ENCODE measurements at regions not wholly inside any gene's neighbourhood (a gene's known extent, or its start where the extent isn't known, plus 50 kb on each side); places are given as distances from the start of the nearest gene placed in this dataset.
"Not testable (repeated sequence)": the region's sequence is repeated elsewhere in the genome, so short reads cannot be mapped to it uniquely, and the experiment has no call there.

DNA sequence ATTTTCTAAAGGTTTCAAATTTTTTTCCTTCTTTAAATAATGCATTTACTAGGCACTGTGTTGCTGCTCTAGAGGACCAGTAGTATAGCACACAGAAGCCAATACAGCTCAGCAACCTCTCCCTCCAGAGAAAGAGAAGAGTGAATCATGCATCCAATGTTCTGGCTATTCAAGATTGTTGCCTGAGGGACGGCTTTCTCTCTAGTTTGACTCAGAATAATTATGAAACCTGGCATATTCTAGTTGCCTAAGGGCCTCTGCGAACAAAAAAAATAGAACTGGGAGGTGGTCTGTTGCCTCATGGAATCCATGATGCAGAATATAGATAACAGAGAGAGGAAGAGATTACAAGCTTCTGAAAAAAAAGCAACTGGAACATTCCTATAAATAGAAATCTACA lies 1233.3 kb upstream of the PABPC4L start:
- Histone ChIP-seq H3K27me3 (ENCODE audit: control insufficient read depth, insufficient read depth, low read length) (no peaks in the 10 kb centered on the region), H3K4me3 (ENCODE audit: low read depth, low read length) (no peak overlapping the region), H3K36me3 (ENCODE audit: control insufficient read depth, insufficient read depth, low read length) (no peaks in the 10 kb centered on the region), H3K9me3 (ENCODE audit: control insufficient read depth, insufficient read depth, low read length) (no peaks in the 10 kb centered on the region), H3K4me1 (ENCODE audit: control insufficient read depth, insufficient read depth, low read length) (no peaks in the 10 kb centered on the region), H3K9ac (ENCODE audit: low read depth, low read length) (no peak overlapping the region)

DNA sequence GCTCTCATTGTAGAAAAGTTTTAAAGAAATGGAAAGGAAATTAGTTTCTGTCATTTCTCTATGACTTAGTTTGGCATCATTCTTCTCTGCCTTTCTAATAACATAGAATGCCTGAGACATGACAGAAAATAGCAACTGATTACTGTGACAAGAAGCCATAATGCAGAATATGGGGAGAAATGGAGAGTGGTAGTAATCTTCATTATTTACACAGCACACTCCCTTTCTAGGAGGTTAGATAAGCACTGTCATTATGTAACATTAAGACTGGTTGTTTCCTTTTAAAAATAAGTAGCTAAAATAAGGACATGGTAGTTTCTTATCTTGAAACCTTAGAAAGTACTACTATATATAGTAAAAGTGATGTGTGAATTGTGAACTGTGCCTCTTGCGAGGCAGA lies 1227.9 kb upstream of the PABPC4L start:
- Histone ChIP-seq H3K9ac (ENCODE audit: low read depth, low read length) (no peak overlapping the region), H3K4me1 (ENCODE audit: control insufficient read depth, insufficient read depth, low read length) (no peaks in the 10 kb centered on the region), H3K4me3 (ENCODE audit: low read depth, low read length) (no peak overlapping the region), H3K27me3 (ENCODE audit: control insufficient read depth, insufficient read depth, low read length) (no peaks in the 10 kb centered on the region), H3K36me3 (ENCODE audit: control insufficient read depth, insufficient read depth, low read length) (no peaks in the 10 kb centered on the region), H3K9me3 (ENCODE audit: control insufficient read depth, insufficient read depth, low read length) (no peaks in the 10 kb centered on the region)

DNA sequence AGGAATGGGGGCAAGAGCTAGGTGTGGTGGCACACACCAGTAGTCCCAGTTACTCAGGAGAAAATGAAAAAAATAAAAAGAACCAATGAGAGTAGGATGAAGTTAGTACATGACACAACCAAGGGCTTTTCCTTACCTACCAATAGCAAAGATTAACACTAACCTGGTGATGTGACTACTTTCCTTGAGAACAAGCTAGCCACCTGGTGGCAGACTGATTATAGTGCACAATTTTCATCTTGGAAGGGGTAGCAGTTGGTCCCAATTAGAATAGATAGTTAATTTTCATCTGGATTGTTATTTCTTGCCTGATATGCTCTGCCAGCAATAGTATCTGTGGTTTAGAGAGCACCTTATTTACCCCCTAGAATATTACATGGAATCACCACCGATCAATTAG lies 1216.8 kb upstream of the PABPC4L start:
- no peaks in the 10 kb centered on the region for H3K36me3 ChIP-seq (ENCODE audit: control insufficient read depth, insufficient read depth, low read length)
- no peaks in the 10 kb centered on the region for H3K9me3 ChIP-seq (ENCODE audit: control insufficient read depth, insufficient read depth, low read length)
- no peak overlapping the region for H3K4me3 ChIP-seq (ENCODE audit: low read depth, low read length)
- H3K9ac ChIP-seq (ENCODE audit: low read depth, low read length), result no peak overlapping the region
- no peaks in the 10 kb centered on the region for H3K27me3 ChIP-seq (ENCODE audit: control insufficient read depth, insufficient read depth, low read length)
- no peaks in the 10 kb centered on the region for H3K4me1 ChIP-seq (ENCODE audit: control insufficient read depth, insufficient read depth, low read length)

DNA sequence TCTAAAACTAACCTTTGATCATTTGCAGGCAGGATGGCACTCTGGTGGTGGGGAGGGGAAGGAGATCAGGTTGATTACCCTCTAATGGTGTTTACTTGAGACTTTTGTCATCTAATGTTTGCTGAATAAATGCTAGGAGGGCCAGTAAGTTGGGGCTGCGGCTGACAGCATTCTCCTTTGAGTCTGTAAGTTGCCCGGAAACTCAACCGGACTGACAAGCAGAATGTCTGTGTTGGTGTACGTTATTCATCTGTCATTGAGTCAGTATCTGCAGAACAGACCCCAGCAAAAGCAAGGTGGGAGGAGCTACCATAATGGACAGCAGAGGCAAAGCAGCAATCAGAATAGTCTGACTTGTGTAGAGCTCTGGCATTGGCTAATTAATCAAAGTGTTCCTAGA lies 1210.6 kb upstream of the PABPC4L start:
- no peaks in the 10 kb centered on the region for H3K36me3 ChIP-seq (ENCODE audit: control insufficient read depth, insufficient read depth, low read length)
- no peak overlapping the region for H3K9ac ChIP-seq (ENCODE audit: low read depth, low read length)
- H3K27me3 ChIP-seq (ENCODE audit: control insufficient read depth, insufficient read depth, low read length), result no peaks in the 10 kb centered on the region
- peaks cover 4% of the 10 kb centered on the region for H3K4me1 ChIP-seq (ENCODE audit: control insufficient read depth, insufficient read depth, low read length)
- H3K9me3 ChIP-seq (ENCODE audit: control insufficient read depth, insufficient read depth, low read length), result no peaks in the 10 kb centered on the region
- H3K4me3 ChIP-seq (ENCODE audit: low read depth, low read length), result no peak overlapping the region

DNA sequence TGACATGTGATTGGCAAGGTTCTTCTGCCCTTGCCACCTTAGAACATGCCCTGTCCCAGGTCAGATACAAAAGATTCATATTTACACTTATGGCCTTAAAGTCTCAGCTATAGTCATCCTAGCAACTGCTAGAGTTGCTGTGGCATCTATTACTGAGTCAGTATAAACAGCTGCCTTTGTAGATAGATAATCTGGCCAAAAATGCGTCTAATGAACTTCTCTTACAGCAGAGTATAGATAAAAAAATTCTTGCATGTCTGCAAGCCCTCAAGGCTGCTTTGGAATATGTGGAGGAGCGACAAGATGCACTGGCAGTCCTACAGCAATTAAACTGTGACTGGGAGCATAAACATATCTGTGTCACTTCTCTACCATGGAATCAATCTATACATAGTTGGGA lies 1209.7 kb upstream of the PABPC4L start:
- H3K27me3 ChIP-seq (ENCODE audit: control insufficient read depth, insufficient read depth, low read length), result no peaks in the 10 kb centered on the region
- H3K4me1 ChIP-seq (ENCODE audit: control insufficient read depth, insufficient read depth, low read length), result peaks cover 4% of the 10 kb centered on the region
- H3K9ac ChIP-seq (ENCODE audit: low read depth, low read length), result no peak overlapping the region
- no peaks in the 10 kb centered on the region for H3K36me3 ChIP-seq (ENCODE audit: control insufficient read depth, insufficient read depth, low read length)
- H3K4me3 ChIP-seq (ENCODE audit: low read depth, low read length), result no peak overlapping the region
- H3K9me3 ChIP-seq (ENCODE audit: control insufficient read depth, insufficient read depth, low read length), result no peaks in the 10 kb centered on the region

DNA sequence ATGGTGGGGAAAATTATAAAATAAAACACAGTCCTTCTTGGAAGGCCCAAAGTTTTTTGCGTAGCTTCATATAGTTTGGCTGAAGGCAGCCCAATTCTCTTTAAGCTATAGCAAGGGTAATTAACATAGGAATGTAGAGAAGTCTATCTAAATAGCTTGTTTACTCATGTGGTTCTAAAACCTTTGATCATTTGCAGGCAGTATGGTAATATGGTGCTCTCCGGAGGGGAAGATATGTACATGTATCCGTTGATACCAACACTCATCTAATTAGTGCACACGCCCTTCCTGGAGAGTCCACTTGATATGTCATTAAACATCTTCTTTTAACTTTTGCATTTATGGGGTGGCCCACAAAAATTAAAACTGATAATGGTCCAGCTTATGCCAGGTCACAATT lies 1207.7 kb upstream of the PABPC4L start:
- H3K4me1 ChIP-seq (ENCODE audit: control insufficient read depth, insufficient read depth, low read length); H3K9me3 ChIP-seq (ENCODE audit: control insufficient read depth, insufficient read depth, low read length); H3K9ac ChIP-seq (ENCODE audit: low read depth, low read length); H3K36me3 ChIP-seq (ENCODE audit: control insufficient read depth, insufficient read depth, low read length); H3K4me3 ChIP-seq (ENCODE audit: low read depth, low read length); H3K27me3 ChIP-seq (ENCODE audit: control insufficient read depth, insufficient read depth, low read length): not testable (repeated sequence)

DNA sequence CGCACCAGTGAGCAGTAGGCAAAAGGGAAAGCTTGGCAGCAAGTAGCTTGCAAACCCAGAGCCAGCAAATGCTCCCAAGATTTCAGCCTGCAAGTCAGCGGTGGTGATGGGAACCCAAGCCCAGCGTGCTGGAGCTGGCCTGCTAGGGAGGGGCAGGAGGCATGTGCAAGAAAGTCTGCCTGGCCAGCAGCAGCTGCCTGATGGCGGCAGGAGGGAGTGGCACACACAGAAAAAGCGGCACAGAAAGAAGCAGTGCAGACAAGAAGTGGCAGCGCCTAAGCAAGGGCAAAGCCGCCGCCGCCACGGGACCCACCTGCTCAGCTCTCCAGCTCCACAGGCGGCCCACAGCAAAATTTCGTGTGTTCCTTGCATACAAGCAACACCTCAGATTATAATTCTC lies 1206.5 kb upstream of the PABPC4L start:
- H3K27me3 ChIP-seq (ENCODE audit: control insufficient read depth, insufficient read depth, low read length), result no peaks in the 10 kb centered on the region

DNA sequence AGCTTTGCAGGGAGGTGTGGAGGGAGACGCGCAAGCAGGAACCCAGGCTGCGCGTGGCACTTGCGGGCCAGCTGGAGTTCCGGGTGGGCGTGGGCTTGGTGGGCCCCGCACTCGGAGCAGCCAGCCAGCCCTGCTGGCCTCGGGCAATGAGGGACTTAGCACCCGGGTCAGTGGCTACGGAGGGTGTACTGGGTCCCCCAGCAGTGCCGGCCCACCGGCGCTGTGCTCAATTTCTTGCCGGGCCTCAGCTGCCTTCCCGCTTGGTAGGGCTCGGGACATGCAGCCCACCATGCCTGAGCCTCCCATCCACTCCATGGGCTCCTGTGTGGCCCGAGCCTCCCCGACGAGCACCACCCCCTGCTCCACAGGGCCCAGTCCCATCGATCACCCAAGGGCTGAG lies 1205.0 kb upstream of the PABPC4L start:
- not testable (repeated sequence) for H3K9me3 ChIP-seq (ENCODE audit: control insufficient read depth, insufficient read depth, low read length); H3K9ac ChIP-seq (ENCODE audit: low read depth, low read length); H3K4me3 ChIP-seq (ENCODE audit: low read depth, low read length); H3K4me1 ChIP-seq (ENCODE audit: control insufficient read depth, insufficient read depth, low read length); H3K27me3 ChIP-seq (ENCODE audit: control insufficient read depth, insufficient read depth, low read length); H3K36me3 ChIP-seq (ENCODE audit: control insufficient read depth, insufficient read depth, low read length)

More for the DNA sequence above, 1206.5 kb upstream of the PABPC4L start:
- no peaks in the 10 kb centered on the region for H3K9me3 ChIP-seq (ENCODE audit: control insufficient read depth, insufficient read depth, low read length)
- H3K9ac ChIP-seq (ENCODE audit: low read depth, low read length), result no peak overlapping the region
- H3K36me3 ChIP-seq (ENCODE audit: control insufficient read depth, insufficient read depth, low read length), result no peaks in the 10 kb centered on the region
- H3K4me3 ChIP-seq (ENCODE audit: low read depth, low read length), result no peak overlapping the region
- H3K4me1 ChIP-seq (ENCODE audit: control insufficient read depth, insufficient read depth, low read length), result peaks cover 4% of the 10 kb centered on the region

DNA sequence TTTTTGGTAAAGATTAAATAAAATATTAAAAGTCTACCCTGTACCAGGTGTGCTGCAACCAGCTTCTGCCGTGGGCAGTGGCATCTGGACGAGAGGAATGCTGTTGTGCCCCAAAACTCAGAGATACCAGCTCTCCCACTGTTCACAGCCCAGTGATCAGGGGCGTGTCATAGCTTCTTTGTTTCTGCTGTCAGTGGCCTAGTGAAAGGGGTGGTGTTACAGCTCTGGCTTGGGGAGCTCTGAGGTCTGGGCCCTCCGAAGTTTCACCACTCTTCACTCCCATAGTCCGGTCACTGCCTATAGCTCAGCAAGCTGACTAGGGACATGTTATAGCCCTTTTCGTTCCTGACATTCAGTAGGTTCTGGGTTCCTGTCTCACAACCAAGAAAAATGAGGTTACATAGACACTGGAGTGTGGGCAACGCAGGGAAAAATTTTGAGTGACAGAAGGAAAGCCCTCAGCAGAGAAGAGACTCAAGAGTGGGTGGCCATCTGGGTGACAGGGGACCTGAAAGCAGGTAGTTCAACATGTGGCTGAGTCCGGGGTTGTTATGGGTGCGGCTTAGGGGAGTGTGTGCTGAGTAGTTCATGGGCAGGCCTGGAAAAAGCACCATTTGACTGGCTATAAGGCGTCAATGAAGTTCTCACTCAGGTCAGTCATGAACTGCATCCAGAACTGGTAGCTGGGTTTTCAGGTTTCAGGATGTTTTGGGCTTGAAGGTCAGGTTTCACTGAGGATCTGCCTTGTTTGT lies 1184.4 kb upstream of the PABPC4L start:
- Histone ChIP-seq H3K36me3 (ENCODE audit: control insufficient read depth, insufficient read depth, low read length) (no peaks in the 10 kb centered on the region), H3K27me3 (ENCODE audit: control insufficient read depth, insufficient read depth, low read length) (no peaks in the 10 kb centered on the region), H3K4me3 (ENCODE audit: low read depth, low read length) (no peak overlapping the region), H3K4me1 (ENCODE audit: control insufficient read depth, insufficient read depth, low read length) (peaks cover 5% of the 10 kb centered on the region), H3K9me3 (ENCODE audit: control insufficient read depth, insufficient read depth, low read length) (no peaks in the 10 kb centered on the region), H3K9ac (ENCODE audit: low read depth, low read length) (no peak overlapping the region)

DNA sequence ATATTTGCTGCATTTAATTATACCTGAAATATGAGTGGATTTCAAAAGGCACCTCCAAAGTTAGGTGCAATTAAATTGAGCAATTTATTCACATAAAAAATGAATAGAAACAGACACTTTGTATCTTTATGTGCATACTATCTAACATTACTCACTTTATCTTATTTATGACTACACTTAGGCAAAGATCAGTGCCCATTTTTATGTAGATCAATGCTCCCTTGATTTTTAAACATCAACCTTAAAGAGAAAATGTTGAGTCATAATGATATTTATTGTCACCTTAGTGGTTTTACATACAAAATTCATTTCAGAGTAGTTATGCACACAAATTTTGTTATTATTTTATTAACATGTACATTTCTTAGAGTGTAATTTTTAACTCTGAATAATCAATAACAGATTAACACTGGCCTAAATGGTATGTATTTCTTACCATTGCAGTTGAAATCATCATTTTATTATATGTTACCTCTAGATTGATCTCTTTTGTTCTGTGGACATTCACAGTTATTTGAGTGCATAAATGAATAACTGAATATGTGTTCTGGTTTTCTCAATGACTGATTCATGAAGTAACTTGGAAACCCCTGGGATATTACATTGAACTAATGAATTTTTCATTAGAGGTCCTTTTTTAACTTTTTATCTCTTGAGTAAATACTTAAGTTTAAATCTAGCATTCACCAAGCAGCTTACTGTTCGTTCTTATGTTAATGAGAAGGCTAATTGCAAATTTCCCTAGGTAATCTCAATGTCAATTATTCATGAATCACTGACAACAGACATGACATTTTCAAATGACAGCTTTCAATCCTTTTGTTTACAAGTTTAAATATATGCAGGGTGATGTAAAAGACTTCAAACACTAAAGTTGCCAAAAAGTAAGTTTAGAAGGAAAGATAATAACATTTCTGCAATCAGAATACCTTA lies 1182.0 kb upstream of the PABPC4L start:
- H3K9ac ChIP-seq (ENCODE audit: low read depth, low read length), result no peak overlapping the region
- H3K4me1 ChIP-seq (ENCODE audit: control insufficient read depth, insufficient read depth, low read length), result peaks cover 5% of the 10 kb centered on the region
- H3K9me3 ChIP-seq (ENCODE audit: control insufficient read depth, insufficient read depth, low read length), result no peaks in the 10 kb centered on the region
- H3K36me3 ChIP-seq (ENCODE audit: control insufficient read depth, insufficient read depth, low read length), result no peaks in the 10 kb centered on the region
- no peak overlapping the region for H3K4me3 ChIP-seq (ENCODE audit: low read depth, low read length)
- no peaks in the 10 kb centered on the region for H3K27me3 ChIP-seq (ENCODE audit: control insufficient read depth, insufficient read depth, low read length)

DNA sequence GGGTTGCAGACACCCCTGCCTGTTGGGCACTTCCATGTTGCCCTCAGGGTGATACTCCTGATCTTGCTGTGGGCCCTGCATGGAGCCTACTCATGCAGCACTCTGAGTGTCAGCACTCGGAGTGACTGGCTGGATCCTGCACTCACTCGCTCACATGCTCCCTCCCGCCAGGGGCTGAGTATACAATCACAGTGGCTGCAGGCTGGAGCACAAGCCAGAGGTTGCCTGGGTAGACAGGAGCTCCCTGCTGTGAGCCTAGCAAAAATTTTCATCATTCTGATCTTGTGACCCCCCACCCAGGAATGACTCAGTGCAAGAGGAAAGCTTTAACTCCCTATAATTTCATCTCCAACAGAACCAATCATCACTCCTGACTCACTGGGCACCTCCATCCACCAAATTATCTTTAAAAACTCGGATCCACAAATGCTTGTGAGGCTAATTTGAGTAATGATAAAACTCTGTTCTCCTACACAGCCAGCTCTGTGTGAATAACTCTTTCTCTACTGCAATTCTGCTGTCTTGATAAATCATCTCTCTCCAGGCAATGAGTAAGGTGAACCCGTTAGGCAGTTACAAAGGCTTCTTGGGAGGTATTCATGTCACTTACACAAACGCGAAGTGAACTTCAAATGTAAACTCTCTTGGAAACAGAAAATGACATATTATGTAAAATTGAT lies 1180.8 kb upstream of the PABPC4L start:
- Histone ChIP-seq H3K9ac (ENCODE audit: low read depth, low read length) (no peak overlapping the region), H3K27me3 (ENCODE audit: control insufficient read depth, insufficient read depth, low read length) (no peaks in the 10 kb centered on the region), H3K4me3 (ENCODE audit: low read depth, low read length) (no peak overlapping the region), H3K4me1 (ENCODE audit: control insufficient read depth, insufficient read depth, low read length) (peaks cover 5% of the 10 kb centered on the region), H3K36me3 (ENCODE audit: control insufficient read depth, insufficient read depth, low read length) (no peaks in the 10 kb centered on the region), H3K9me3 (ENCODE audit: control insufficient read depth, insufficient read depth, low read length) (no peaks in the 10 kb centered on the region)

Measured in iPS-15b (cell line).